ENCODE measurements at regions not wholly inside any gene's neighbourhood (a gene's known extent, or its start where the extent isn't known, plus 50 kb on each side); places are given as distances from the start of the nearest gene placed in this dataset.

- no peak for DNase-seq
Measured at GRCh38 chrX:39819921-39820849, 277.6 kb downstream of the BCOR start.

GRCh38 chrX:39820938-39821708 is 276.6 kb downstream of the BCOR start:
- no peak for DNase-seq

GRCh38 chrX:39821709-39822095 is 276.1 kb downstream of the BCOR start:
- DNase-seq = no peak

- no peak for DNase-seq
Measured at GRCh38 chrX:39822133-39822748, 275.5 kb downstream of the BCOR start.

DNA sequence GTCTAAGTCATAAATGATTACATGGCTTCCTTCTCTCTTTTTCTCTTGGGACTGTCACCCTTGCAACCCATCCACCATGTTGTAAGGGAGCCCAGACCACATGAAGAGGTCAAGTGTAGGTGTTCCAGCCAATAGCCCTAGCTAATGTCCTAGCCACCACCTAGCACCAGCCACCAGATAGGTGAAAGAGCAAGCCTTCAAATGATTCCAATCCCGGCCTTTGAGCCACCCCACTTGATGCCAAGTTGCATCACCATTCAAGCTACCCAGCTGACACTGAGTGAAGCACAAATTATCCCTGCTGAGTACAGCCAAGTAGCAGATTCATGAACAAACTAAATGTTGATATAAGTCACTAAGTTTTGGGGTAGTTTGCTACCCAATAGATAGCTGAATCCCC is 274.3 kb downstream of the BCOR start:
- no peak for DNase-seq

DNA sequence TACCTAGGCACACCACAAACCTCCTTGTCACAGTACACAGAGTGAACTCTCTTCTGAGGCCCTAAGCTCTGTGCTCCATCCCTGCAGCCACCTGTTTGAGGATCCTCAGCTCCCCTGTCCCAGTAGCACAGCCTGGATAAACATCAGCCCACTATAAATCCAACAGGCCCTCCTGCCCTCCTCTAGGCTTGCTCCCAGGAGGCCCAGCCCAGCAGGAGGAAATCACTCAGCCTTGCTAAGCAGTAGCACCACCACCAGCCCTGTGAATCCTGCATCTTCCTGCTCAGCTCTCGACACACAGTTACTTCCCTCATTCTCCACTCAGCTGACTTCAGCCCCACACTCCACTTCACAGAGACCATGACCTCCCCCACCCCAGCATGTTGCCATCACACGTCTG is 273.9 kb downstream of the BCOR start:
- no peak for DNase-seq

GRCh38 chrX:39826813-39827543 is 270.8 kb downstream of the BCOR start:
- no peak for DNase-seq

- DNase-seq = no peak
Measured at GRCh38 chrX:39827951-39828350, 269.8 kb downstream of the BCOR start.

DNA sequence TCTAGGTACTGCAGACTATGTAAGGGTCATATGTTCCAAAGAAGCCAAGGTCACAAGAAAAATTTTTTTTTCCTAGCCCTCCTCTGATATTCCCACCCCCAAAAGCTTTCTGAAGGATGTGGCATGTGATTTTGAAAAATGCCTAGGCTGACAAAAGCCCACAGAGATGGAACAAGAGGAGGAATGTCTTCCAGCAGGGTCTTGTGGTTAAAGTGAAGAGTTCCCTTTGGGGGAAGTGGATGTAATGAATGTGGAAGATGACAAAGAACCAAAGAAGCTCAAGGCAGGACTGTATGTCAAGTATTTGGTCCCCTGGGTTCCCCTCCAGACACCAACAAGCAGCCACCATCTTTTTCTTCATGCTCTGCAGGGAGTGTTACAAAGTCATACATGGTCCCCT is 268.8 kb downstream of the BCOR start:
- no peak for DNase-seq

DNA sequence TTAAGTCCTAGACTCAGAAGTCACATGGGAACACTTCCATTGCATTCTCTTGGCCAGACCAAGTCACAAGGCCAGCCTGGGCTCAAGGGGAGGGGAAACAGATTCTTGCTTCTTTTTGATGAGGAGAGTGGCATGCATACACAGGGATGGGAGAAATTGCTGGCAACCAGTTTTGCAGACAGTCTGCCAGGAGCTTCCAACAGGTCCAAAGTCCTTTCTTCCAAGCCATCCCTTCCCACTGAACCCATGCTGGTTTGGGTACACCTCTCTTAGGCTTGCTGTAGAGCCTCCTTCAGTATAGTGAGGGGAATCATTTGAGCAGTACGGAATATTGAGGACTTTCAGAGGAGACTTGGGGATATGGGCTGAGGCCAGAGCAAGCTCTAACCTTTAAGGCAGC is 267.8 kb downstream of the BCOR start:
- no peak for DNase-seq

- no peak for DNase-seq
Measured at GRCh38 chrX:39830414-39830813, 267.3 kb downstream of the BCOR start.

- no peak for DNase-seq
Measured at GRCh38 chrX:39832211-39832610, 265.5 kb downstream of the BCOR start.

- DNase-seq = no peak
Measured at GRCh38 chrX:39834600-39834999, 263.2 kb downstream of the BCOR start.

GRCh38 chrX:39835241-39835640 is 262.5 kb downstream of the BCOR start:
- no peak for DNase-seq

DNA sequence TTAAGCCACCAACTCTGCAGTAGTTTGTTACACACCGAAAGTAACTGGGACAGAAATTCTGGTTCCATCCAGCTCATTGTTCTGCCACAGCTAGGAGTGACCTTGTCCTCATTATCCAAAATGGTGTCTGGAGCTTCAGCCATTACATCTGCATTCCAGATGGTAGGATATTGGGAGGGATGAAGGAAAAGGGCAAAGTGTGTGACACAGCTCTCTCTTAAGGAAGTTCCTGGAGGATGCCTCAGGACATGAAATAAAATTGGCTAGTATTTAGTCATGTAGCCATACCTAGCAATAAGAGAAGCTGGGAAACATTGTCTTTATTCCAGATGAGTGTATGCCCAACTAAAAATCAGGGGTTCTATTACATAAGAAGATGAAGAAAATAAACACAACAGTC is 262.0 kb downstream of the BCOR start:
- no peak for DNase-seq

GRCh38 chrX:39836802-39837420 is 260.8 kb downstream of the BCOR start:
- DNase-seq = no peak

DNA sequence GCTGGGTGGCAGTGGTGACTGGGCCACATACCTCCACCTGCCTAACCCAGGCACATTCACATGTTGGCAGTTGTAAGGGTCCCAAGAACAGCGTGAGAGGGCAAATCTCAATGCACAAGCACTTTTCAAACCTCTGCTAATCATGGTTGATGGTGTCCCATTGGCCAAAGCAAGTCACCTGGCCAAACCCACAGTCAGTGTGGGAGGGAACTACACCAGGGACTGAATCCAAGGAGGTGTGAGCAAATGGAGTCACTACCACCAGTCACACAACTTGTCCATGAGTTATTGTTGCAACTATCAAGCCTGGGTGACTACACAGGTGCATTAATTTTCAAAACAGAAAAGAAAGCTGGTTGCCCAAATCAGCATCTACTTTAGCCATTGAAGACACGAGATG is 260.1 kb downstream of the BCOR start:
- DNase-seq = no peak

DNA sequence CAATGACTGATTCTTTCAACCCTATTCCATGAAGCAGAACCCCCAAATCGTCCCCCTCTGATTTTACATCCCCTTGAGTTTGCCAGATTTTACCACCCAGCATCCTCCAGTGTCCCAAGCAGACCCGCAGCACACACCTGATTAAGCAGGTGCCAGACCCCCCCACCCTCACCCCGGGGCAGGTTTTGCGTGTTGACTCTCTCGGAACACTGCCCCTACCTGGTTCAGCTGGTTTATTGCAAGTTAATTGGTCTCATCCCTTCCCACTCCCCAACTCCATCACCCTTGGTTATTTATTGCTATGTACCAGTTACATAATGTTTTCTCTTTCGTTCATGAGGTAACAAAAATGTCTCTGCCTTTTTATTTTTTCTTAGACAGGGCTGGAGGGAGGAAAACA is 258.4 kb downstream of the BCOR start:
- DNase-seq = no peak

- no peak for DNase-seq
Measured at GRCh38 chrX:39840133-39840532, 257.6 kb downstream of the BCOR start.

GRCh38 chrX:39840581-39841093 is 257.1 kb downstream of the BCOR start:
- no peak for DNase-seq

GRCh38 chrX:39841604-39842003 is 256.2 kb downstream of the BCOR start:
- DNase-seq = no peak

DNA sequence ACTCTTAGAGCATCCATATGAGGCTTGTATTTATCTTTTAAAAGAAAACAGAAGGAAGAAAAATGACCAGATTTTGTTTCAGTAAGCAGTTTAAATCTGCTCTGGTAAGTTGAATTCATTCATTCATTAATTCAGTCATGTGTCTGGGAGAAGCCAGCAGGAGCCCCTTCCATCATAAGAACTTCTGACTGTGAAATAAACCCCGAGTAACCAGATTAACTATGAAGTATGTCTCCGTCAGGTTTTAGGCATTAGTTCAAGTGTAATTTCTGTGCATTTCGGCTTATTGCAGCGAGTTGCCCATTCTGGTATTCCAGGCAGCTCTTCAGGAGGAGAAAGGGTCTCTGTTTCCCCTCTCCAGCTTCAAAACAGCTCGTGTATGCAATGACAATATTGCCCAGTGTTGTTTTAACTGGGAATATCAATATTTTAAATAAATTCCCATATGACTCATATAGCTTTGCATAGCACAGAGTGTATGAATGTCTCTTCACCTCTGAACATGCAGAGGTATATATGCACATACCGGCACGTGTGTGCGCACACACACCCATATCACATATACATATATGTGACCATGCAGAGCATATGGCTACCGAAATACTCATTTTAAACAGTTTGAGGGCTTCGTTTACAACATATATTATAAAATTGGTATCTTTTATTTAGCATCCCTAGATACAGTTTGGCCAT is 255.3 kb downstream of the BCOR start:
- no peak for DNase-seq

Data from KG1 (cell line).